RCC 7860 (cell line): ENCODE measurements at regions not wholly inside any gene's neighbourhood (a gene's known extent, or its start where the extent isn't known, plus 50 kb on each side); places are given as distances from the start of the nearest gene placed in this dataset.

Source experiments
- DNase-seq: peaks from one replicate; pipeline ENCODE4 v3.0.0-alpha.2; 2015; ENCODE audit warnings: low spot score
- FAIRE-seq: peaks from 2 replicates; lab custom pipeline; 2012; peaks lifted over from hg19 to GRCh38; lab: Jason Lieb, UNC

DNA sequence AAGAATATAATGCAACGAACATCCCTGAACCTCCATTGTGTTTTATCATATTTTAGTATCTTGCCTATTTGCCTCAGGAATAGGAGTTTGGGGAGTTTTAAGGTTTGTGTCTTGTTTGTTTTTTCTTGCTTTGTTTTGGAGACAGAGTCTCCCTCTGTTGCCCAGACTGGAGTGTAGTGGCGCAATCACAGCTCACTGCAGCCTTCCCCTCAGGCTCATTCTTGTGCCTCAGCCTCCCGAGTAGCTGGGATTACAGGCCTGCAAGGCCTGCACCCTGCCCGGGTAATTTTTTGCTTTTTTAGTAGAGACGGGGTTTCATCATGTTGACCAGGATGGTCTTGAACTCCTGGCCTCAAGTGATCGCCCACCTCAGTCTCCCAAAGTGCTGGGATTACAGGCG is 63.3 kb upstream of the CARMIL1 start:
- DNase-seq (no peak), FAIRE-seq (no peak)

GRCh38 chr6:25217302-25217701 is 61.9 kb upstream of the CARMIL1 start:
- DNase-seq, result no peak
- no peak for FAIRE-seq

DNA sequence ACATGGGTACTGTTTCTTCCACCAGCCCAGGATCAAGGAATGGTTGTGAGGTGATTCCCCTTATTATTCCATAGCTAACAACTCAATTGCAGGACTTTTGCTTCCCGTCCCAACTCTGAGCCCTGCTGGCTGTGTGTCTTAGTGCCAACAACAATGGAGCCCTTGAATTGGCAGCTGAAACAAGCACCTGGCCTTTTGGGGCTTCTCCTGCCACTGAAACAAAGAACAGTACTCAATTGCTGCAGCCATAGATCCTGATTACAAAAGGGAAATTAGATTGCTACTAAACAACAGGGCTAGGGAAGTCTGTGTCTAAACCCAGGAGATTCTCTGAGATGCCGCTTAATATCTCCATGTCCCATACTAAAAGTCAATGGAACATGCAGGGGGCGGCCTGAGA is 61.3 kb upstream of the CARMIL1 start:
- FAIRE-seq, result no peak
- DNase-seq, result no peak

GRCh38 chr6:25218346-25218745 is 60.8 kb upstream of the CARMIL1 start:
- no peak for FAIRE-seq

DNA sequence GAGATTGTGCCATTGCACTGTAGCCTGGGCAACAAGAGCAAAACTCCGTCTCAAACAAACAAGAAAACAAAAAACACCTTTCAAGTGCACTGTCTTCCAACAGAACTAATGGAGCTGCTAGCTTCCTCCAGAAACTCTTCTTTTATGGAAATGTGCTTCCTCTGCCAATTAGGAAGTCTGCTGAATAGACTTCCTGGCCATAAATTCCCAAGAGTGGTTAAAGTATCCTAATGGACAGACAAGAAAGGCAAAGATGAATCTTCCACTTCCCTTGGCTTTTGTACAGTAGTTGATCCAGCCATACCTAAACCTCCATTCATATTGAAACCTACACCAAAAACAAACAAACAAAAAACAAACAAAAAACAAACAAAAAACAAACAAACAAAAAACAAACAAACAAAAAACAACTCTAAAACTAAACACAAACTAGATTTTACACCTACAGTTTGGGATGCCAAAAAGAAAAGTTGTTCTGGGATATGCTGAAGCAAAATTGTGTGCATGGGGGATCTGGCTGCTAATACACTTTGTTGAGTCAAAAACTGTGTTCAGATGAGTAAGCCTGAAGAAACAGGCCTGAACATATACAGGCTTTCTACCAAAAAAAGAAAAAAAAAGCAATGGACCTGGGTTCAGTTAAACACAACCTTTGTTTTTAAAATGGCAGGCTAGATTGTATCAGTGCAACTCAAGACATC is 59.8 kb upstream of the CARMIL1 start:
- FAIRE-seq, result no peak
- DNase-seq, result no peak

More at GRCh38 chr6:25218346-25218745, 60.8 kb upstream of the CARMIL1 start:
- DNase-seq, result no peak

- no peak for DNase-seq
- FAIRE-seq, result no peak
Measured at GRCh38 chr6:25219917-25220278, 59.3 kb upstream of the CARMIL1 start.

DNA sequence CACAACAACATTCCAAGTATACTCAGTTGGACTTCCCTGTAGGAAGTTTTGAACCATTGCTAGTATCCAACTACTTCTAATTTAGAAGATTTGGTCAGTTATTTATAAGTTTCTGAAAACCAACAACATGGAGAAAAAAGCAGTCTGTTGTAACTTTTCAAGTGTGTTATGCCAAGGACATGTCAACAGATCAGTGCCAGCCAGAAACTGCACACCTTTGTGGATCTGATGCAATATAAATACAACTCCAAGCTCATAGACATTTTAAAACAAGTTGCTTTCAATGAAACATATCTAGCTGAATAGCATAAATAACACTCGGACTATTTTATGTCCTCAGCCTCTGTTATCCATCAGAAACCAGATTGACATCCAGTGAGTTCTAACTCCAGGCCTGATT is 58.3 kb upstream of the CARMIL1 start:
- DNase-seq (no peak), FAIRE-seq (no peak)

- DNase-seq, result no peak
- FAIRE-seq, result no peak
Measured at GRCh38 chr6:25222006-25222678, 57.0 kb upstream of the CARMIL1 start.

DNA sequence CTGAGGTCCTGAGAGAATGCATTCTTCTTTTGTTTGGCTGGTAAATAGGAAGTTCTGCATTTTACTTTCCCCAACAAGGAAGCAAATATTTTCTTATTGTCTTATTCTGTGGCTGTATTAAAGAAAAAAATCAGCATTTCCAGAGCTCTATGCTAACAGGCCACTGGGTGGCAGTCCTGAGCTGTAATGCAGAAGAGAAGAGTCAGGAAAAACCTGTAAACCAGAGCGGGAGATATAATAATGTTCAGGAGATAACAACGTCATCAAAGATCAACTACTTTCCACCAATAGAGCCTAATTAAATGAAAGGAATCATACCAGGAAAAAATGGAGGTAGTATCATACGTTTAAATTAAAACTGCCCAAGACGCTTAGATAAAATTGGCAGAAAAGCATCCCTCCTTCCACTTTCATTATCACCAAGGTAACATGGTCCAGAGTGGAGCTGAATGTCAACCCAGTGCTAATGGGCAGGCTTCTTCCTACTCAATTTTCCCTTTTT is 55.6 kb upstream of the CARMIL1 start:
- DNase-seq (peak; percentile 41), FAIRE-seq (peak; percentile 72)

DNA sequence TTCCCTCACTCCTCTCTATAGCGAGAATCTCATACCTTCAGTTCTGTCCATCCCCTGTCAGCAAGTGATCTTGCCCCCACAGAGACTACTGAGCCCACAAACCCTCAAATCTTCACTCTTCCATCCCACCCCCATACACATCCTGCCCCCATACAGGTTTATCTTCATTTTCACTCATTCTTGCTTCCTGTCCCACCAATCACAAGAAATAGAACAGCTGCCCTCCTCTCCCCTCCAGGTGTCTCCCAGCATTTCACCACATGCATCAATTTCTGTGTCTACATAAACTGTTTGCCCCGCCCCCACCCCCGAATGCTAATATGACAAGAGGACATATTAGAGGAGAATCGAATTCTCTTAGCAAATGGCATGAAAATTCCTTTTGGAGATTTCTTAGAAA is 54.9 kb upstream of the CARMIL1 start:
- FAIRE-seq, result no peak
- no peak for DNase-seq

DNA sequence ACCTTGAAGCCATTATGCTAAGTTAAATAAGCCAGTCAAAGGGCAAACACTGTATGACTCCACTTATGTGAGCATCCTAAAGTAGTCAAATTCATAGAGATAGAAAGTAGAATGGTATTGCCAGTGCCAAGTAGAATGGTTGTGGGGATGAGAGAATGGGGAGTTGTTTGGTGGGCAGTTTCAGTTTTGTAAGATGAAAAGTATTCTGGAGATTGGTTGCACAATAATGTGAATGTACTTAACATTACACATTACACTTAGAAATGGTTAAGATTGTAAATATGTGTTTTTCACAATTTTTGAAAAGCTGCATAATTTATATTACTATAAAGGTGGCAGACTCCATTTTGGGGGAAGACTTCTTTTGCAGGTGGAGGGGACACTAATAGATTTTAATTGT is 51.3 kb upstream of the CARMIL1 start:
- no peak for FAIRE-seq

More for the DNA sequence above, 51.3 kb upstream of the CARMIL1 start:
- no peak for DNase-seq
